ENCODE measurements at regions not wholly inside any gene's neighbourhood (a gene's known extent, or its start where the extent isn't known, plus 50 kb on each side); places are given as distances from the start of the nearest gene placed in this dataset.

GRCh38 chr3:107271787-107272387 is 105.4 kb upstream of the CCDC54 start:
- Mint-ChIP-seq H3K27me3 (ENCODE audit: low read depth) (no peaks in the 10 kb centered on the region), H3K36me3 (ENCODE audit: low read depth) (no peaks in the 10 kb centered on the region), H3K27ac (no peak overlapping the region), H3K4me3 (no peak overlapping the region), H3K4me1 (peaks cover 14% of the 10 kb centered on the region), H3K9me3 (no peaks in the 10 kb centered on the region)
- peak; percentile 60 to 82 (median 63) for TF ChIP-seq CTCF (IDR thresholded peaks at IDR 0.05; ENCODE audit: unreplicated experiment in 3 of 3)

GRCh38 chr3:107272471-107272870 is 104.8 kb upstream of the CCDC54 start:
- Mint-ChIP-seq H3K9me3 (no peaks in the 10 kb centered on the region), H3K27ac (no peak overlapping the region), H3K36me3 (ENCODE audit: low read depth) (no peaks in the 10 kb centered on the region), H3K4me1 (peaks cover 14% of the 10 kb centered on the region), H3K27me3 (ENCODE audit: low read depth) (no peaks in the 10 kb centered on the region), H3K4me3 (no peak overlapping the region)
- no peak for TF ChIP-seq CTCF (IDR thresholded peaks at IDR 0.05; ENCODE audit: unreplicated experiment in 3 of 3)

- Mint-ChIP-seq H3K9me3 (no peaks in the 10 kb centered on the region), H3K4me3 (no peak overlapping the region), H3K27me3 (ENCODE audit: low read depth) (no peaks in the 10 kb centered on the region), H3K36me3 (ENCODE audit: low read depth) (no peaks in the 10 kb centered on the region), H3K4me1 (peaks cover 14% of the 10 kb centered on the region), H3K27ac (no peak overlapping the region)
- no peak for TF ChIP-seq CTCF (IDR thresholded peaks at IDR 0.05; ENCODE audit: unreplicated experiment in 3 of 3)
Measured at GRCh38 chr3:107272885-107273284, 104.4 kb upstream of the CCDC54 start.

- H3K27ac Mint-ChIP-seq = no peak overlapping the region
- H3K4me3 Mint-ChIP-seq = no peak overlapping the region
- no peak for TF ChIP-seq CTCF (IDR thresholded peaks at IDR 0.05; ENCODE audit: unreplicated experiment in 3 of 3)
- H3K36me3 Mint-ChIP-seq (ENCODE audit: low read depth) = no peaks in the 10 kb centered on the region
- no peaks in the 10 kb centered on the region for H3K27me3 Mint-ChIP-seq (ENCODE audit: low read depth)
- H3K4me1 Mint-ChIP-seq = peaks cover 14% of the 10 kb centered on the region
- no peaks in the 10 kb centered on the region for H3K9me3 Mint-ChIP-seq
Measured at GRCh38 chr3:107273771-107274170, 103.5 kb upstream of the CCDC54 start.

GRCh38 chr3:107275511-107275910 is 101.7 kb upstream of the CCDC54 start:
- Mint-ChIP-seq H3K9me3 (no peaks in the 10 kb centered on the region), H3K27me3 (ENCODE audit: low read depth) (no peaks in the 10 kb centered on the region), H3K4me3 (no peak overlapping the region), H3K4me1 (peaks cover 14% of the 10 kb centered on the region), H3K27ac (no peak overlapping the region), H3K36me3 (ENCODE audit: low read depth) (no peaks in the 10 kb centered on the region)
- TF ChIP-seq CTCF (IDR thresholded peaks at IDR 0.05; ENCODE audit: unreplicated experiment in 3 of 3) = no peak

GRCh38 chr3:107283948-107284347 is 93.3 kb upstream of the CCDC54 start:
- Mint-ChIP-seq H3K4me3 (no peak overlapping the region), H3K27ac (no peak overlapping the region), H3K9me3 (no peaks in the 10 kb centered on the region), H3K36me3 (ENCODE audit: low read depth) (no peaks in the 10 kb centered on the region), H3K27me3 (ENCODE audit: low read depth) (no peaks in the 10 kb centered on the region), H3K4me1 (no peaks in the 10 kb centered on the region)
- no peak for TF ChIP-seq CTCF (IDR thresholded peaks at IDR 0.05; ENCODE audit: unreplicated experiment in 3 of 3)
